ENCODE measurements at regions not wholly inside any gene's neighbourhood (a gene's known extent, or its start where the extent isn't known, plus 50 kb on each side); places are given as distances from the start of the nearest gene placed in this dataset.

DNA sequence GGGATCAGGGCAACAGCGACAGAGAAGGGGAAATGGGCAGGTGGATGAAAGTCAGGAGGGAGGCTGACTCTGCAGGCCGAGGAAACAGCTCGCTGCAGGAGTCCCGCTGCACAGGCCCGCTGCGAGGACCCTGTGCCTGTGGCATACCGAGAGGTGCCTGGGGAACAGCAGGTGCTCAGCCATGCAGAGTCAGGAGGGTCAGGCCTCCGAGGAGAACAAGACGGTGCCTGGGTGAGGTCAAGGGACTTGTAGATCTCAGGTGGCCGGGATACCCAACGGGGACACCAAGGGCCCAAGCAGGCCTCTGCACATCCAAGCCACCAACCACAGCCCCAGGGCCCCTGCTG, 67.5 kb downstream of the NCOR2 start:
- Histone ChIP-seq H2AFZ (ENCODE audit: low read length) (no peak overlapping the region), H3K4me1 (ENCODE audit: insufficient read depth, low read length, poor library complexity, severe bottlenecking) (peaks cover 5% of the 10 kb centered on the region), H3K9me2 (ENCODE audit: insufficient read depth, low read length) (no peaks in the 10 kb centered on the region), H4K20me1 (ENCODE audit: insufficient read depth, low read length) (peaks cover 18% of the 10 kb centered on the region; the same call in 1 of the 2 replicates), H3K4me2 (ENCODE audit: low read length) (no peak overlapping the region), H3K4me3 (ENCODE audit: low read depth, low read length, poor library complexity, severe bottlenecking) (no peak overlapping the region), H3K79me2 (ENCODE audit: insufficient read depth, low read depth, low read length) (no peaks in the 10 kb centered on the region), H3K36me3 (ENCODE audit: insufficient read depth, low read length) (peaks cover 4% of the 10 kb centered on the region; the same call in 1 of the 2 replicates), H3K27ac (ENCODE audit: low read depth, low read length, poor library complexity, severe bottlenecking) (no peak overlapping the region), H3K9me3 (ENCODE audit: low read length) (no peaks in the 10 kb centered on the region)
- no TSS peak for BruUV-seq (replicated peaks)
- POLR2A ChIA-PET: no interaction called here
- no peak for TF ChIP-seq EZH2phosphoT487 (IDR thresholded peaks at IDR 0.05; ENCODE audit: borderline replicate concordance, low read depth, low read length)
- TF ChIP-seq, protein P1, sequence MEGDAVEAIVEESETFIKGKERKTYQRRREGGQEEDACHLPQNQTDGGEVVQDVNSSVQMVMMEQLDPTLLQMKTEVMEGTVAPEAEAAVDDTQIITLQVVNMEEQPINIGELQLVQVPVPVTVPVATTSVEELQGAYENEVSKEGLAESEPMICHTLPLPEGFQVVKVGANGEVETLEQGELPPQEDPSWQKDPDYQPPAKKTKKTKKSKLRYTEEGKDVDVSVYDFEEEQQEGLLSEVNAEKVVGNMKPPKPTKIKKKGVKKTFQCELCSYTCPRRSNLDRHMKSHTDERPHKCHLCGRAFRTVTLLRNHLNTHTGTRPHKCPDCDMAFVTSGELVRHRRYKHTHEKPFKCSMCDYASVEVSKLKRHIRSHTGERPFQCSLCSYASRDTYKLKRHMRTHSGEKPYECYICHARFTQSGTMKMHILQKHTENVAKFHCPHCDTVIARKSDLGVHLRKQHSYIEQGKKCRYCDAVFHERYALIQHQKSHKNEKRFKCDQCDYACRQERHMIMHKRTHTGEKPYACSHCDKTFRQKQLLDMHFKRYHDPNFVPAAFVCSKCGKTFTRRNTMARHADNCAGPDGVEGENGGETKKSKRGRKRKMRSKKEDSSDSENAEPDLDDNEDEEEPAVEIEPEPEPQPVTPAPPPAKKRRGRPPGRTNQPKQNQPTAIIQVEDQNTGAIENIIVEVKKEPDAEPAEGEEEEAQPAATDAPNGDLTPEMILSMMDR (conservative IDR thresholded peaks at IDR 0.05; ENCODE audit: low read length): no peak
- CTCF ChIA-PET (ENCODE audit: unreplicated experiment): no interaction called here
- intact Hi-C loops (cut with micrococcal nuclease; ENCODE audit: unreplicated experiment): no loop called here
- DNase-seq (ENCODE audit: low spot score): no peak

DNA sequence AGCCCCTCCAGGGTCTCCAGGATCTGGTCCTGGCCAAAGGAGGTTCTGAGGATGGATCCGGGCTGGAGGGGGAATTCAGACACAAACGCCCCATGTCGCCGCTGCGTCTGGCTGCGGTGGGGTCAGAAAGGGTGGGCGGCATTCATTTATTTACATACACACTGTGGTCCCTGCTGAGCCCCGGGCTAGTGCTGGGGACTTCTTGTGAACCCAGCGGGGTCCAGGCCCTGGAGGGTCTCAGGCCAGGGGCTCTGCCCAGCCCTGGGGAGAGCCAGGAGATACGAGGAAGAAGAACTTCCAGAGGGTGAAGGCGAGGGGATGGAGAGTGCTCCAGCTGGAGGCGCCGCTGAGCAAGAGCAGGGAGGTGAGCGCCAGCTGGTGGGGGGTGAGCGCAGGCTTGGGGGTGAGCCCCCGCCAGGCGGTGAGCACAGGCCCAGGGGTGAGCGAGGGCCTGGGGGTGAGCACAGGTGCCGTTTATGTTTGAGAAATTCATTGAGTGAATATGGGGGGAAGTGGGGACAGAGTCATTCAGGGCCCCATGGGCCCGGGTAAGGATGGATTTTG, 68.1 kb downstream of the NCOR2 start:
- CTCF ChIA-PET (ENCODE audit: unreplicated experiment): no interaction called here
- Histone ChIP-seq H3K4me1 (ENCODE audit: insufficient read depth, low read length, poor library complexity, severe bottlenecking) (peaks cover 11% of the 10 kb centered on the region), H3K36me3 (ENCODE audit: insufficient read depth, low read length) (peaks cover 8% of the 10 kb centered on the region; the same call in 1 of the 2 replicates), H2AFZ (ENCODE audit: low read length) (no peak overlapping the region), H3K9me2 (ENCODE audit: insufficient read depth, low read length) (no peaks in the 10 kb centered on the region), H3K79me2 (ENCODE audit: insufficient read depth, low read depth, low read length) (no peaks in the 10 kb centered on the region), H3K27ac (ENCODE audit: low read depth, low read length, poor library complexity, severe bottlenecking) (no peak overlapping the region), H4K20me1 (ENCODE audit: insufficient read depth, low read length) (peaks cover 18% of the 10 kb centered on the region; the same call in 1 of the 2 replicates), H3K4me3 (ENCODE audit: low read depth, low read length, poor library complexity, severe bottlenecking) (no peak overlapping the region), H3K4me2 (ENCODE audit: low read length) (no peak overlapping the region), H3K9me3 (ENCODE audit: low read length) (no peaks in the 10 kb centered on the region)
- BruUV-seq (replicated peaks): no TSS peak
- POLR2A ChIA-PET: no interaction called here
- DNase-seq (ENCODE audit: low spot score): no peak
- TF ChIP-seq, protein P1 (conservative IDR thresholded peaks at IDR 0.05; ENCODE audit: low read length): peak; percentile 35; the same call in 1 of the 2 replicates
- no peak for TF ChIP-seq EZH2phosphoT487 (IDR thresholded peaks at IDR 0.05; ENCODE audit: borderline replicate concordance, low read depth, low read length)
- intact Hi-C loops (cut with micrococcal nuclease; ENCODE audit: unreplicated experiment): no loop called here

DNA sequence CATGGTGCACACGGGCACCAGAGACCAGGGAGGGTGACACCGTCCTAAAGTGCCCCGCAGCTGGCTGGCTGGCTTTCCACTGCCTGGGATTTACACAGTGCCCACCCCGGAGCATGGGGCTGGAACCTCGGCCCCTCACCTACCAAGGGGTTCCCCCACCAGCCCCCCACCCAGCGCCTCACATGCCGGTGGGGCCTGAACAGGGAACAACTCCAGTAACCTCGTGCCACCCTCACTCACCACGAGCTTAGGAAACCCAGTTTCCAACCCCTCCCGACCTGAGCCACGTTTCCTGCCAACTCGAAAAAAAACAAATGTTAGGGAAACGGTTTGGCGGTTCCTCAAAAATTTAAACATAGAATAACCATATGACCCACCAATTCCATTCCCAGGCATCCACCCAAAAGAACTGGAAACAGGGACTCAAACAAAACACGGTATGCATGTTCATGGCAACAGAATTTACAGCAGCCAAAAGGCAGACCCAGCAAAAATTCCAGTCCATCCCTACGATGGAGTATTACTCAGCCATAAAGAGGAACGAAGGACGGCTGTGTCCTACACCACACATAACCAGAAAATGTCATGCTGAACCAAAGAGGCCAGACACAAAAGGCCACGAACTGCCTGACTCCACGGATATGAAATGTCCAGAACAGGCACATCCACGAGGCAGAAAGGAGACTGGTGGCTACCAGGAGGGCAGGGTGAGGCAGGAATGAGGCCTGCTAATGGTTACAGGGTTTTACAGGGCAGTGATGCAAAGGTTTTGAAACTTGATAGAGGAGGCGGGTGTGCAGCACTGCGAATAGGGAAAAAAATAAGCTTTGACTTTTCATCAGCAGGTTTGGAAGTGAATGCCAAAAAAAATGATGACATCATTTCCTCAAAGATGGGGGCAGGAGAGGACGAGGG, 68.9 kb downstream of the NCOR2 start:
- BruUV-seq (replicated peaks): no TSS peak
- Histone ChIP-seq H3K79me2 (ENCODE audit: insufficient read depth, low read depth, low read length) (no peaks in the 10 kb centered on the region), H3K4me1 (ENCODE audit: insufficient read depth, low read length, poor library complexity, severe bottlenecking) (peaks cover 17% of the 10 kb centered on the region), H3K36me3 (ENCODE audit: insufficient read depth, low read length) (peaks cover 8% of the 10 kb centered on the region; the same call in 1 of the 2 replicates), H3K4me2 (ENCODE audit: low read length) (no peak overlapping the region), H3K4me3 (ENCODE audit: low read depth, low read length, poor library complexity, severe bottlenecking) (no peak overlapping the region), H3K27ac (ENCODE audit: low read depth, low read length, poor library complexity, severe bottlenecking) (no peak overlapping the region), H3K9me3 (ENCODE audit: low read length) (no peaks in the 10 kb centered on the region), H2AFZ (ENCODE audit: low read length) (no peak overlapping the region), H3K9me2 (ENCODE audit: insufficient read depth, low read length) (no peaks in the 10 kb centered on the region), H4K20me1 (ENCODE audit: insufficient read depth, low read length) (peaks cover 18% of the 10 kb centered on the region; the same call in 1 of the 2 replicates)
- DNase-seq (ENCODE audit: low spot score): no peak
- ChIA-PET CTCF (ENCODE audit: unreplicated experiment) (no interaction called here), POLR2A (no interaction called here)
- TF ChIP-seq, protein P1 (conservative IDR thresholded peaks at IDR 0.05; ENCODE audit: low read length): no peak
- TF ChIP-seq EZH2phosphoT487 (IDR thresholded peaks at IDR 0.05; ENCODE audit: borderline replicate concordance, low read depth, low read length): no peak
- intact Hi-C loops (cut with micrococcal nuclease; ENCODE audit: unreplicated experiment): no loop called here

Measured in OCI-LY7 (cell line).